ENCODE measurements at regions not wholly inside any gene's neighbourhood (a gene's known extent, or its start where the extent isn't known, plus 50 kb on each side); places are given as distances from the start of the nearest gene placed in this dataset.

DNA sequence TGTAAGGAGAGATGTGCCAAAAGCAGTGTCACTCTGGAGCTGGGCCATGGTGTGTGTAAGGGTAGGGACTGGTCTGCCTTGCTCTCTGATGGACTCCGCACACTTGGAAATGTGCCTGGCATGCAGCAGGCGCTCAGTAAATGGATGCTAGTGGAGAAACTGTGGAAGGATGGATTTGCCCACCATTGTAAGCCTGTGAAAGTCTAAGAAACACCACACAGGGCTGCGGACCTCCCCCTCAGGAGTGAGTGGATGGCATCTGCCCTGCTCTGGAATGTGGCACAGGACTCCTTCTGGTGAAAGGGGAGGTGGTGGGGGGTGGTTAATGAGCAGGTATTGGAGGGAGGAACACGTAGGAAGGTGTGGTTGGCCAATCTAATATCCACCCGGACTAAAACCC is 62.2 kb upstream of the ACAN start:
- 91 to 100% methylated on average over 4 to 5 of the region's 5 CpGs for WGBS, 2 experiments (ENCODE audit: insufficient coverage in 1 of 2, insufficient read length in 1 of 2)

DNA sequence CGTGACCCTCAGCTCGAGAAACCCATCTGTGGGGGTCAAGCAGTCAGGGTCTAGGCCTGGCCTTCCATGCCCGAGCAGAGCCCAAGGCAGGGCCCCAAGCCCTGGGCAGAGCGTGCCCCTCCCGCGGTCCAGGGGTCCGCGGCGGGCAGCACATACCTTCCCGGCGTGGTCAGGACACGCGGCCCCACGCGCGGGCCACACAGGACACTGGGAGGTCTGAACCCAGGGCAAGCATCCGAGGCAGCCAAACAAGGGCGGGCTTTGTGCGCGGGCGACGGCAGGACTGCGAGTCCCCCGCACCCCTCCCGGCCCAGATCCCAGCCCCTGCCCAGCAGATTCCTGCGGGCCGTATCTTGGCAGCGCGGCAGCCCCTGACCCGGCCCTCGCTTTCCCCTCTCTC is 61.6 kb upstream of the ACAN start:
- Mint-ChIP-seq H3K27me3 (ENCODE audit: insufficient read depth) (peaks cover 18% of the 10 kb centered on the region), H3K27ac (no peak overlapping the region), H3K4me1 (no peaks in the 10 kb centered on the region), H3K36me3 (ENCODE audit: low read depth) (no peaks in the 10 kb centered on the region), H3K4me3 (no peak overlapping the region), H3K9me3 (peaks cover 6% of the 10 kb centered on the region)
- Histone ChIP-seq H3K27me3 (ENCODE audit: control insufficient read depth, insufficient read depth, low read length, poor library complexity, severe bottlenecking) (peaks cover 3% of the 10 kb centered on the region), H3K9me3 (ENCODE audit: control insufficient read depth, low read length) (no peaks in the 10 kb centered on the region), H3K4me1 (ENCODE audit: control insufficient read depth, insufficient read depth, low read length) (no peaks in the 10 kb centered on the region), H3K27ac (ENCODE audit: low read depth, low read length) (no peak overlapping the region), H3K36me3 (ENCODE audit: control insufficient read depth, insufficient read depth, low read length) (no peaks in the 10 kb centered on the region), H3K9ac (ENCODE audit: extremely low read depth, low read length, poor library complexity, severe bottlenecking) (no peak overlapping the region), H3K4me3 (ENCODE audit: low read length) (no peak overlapping the region)
- 91 to 93% methylated on average over 15 to 31 of the region's 31 CpGs for WGBS, 2 experiments (ENCODE audit: insufficient coverage in 1 of 2, insufficient read length in 1 of 2)
- TF ChIP-seq, protein P1, sequence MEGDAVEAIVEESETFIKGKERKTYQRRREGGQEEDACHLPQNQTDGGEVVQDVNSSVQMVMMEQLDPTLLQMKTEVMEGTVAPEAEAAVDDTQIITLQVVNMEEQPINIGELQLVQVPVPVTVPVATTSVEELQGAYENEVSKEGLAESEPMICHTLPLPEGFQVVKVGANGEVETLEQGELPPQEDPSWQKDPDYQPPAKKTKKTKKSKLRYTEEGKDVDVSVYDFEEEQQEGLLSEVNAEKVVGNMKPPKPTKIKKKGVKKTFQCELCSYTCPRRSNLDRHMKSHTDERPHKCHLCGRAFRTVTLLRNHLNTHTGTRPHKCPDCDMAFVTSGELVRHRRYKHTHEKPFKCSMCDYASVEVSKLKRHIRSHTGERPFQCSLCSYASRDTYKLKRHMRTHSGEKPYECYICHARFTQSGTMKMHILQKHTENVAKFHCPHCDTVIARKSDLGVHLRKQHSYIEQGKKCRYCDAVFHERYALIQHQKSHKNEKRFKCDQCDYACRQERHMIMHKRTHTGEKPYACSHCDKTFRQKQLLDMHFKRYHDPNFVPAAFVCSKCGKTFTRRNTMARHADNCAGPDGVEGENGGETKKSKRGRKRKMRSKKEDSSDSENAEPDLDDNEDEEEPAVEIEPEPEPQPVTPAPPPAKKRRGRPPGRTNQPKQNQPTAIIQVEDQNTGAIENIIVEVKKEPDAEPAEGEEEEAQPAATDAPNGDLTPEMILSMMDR (conservative IDR thresholded peaks at IDR 0.05), result no peak
- DNase-seq, result no peak

More for the DNA sequence above, 62.2 kb upstream of the ACAN start:
- H3K27me3 Mint-ChIP-seq (ENCODE audit: insufficient read depth), result peaks cover 18% of the 10 kb centered on the region
- H3K4me1 Mint-ChIP-seq, result peaks cover 4% of the 10 kb centered on the region
- no peak overlapping the region for H3K9ac ChIP-seq (ENCODE audit: extremely low read depth, low read length, poor library complexity, severe bottlenecking)
- no peak overlapping the region for H3K27ac ChIP-seq (ENCODE audit: low read depth, low read length)
- peaks cover 5% of the 10 kb centered on the region for H3K4me1 ChIP-seq (ENCODE audit: control insufficient read depth, insufficient read depth, low read length)
- H3K4me3 Mint-ChIP-seq, result no peak overlapping the region
- H3K36me3 Mint-ChIP-seq (ENCODE audit: low read depth), result no peaks in the 10 kb centered on the region
- H3K27ac Mint-ChIP-seq, result no peak overlapping the region
- peaks cover 3% of the 10 kb centered on the region for H3K27me3 ChIP-seq (ENCODE audit: control insufficient read depth, insufficient read depth, low read length, poor library complexity, severe bottlenecking)
- H3K36me3 ChIP-seq (ENCODE audit: control insufficient read depth, insufficient read depth, low read length), result no peaks in the 10 kb centered on the region
- no peaks in the 10 kb centered on the region for H3K9me3 ChIP-seq (ENCODE audit: control insufficient read depth, low read length)
- TF ChIP-seq, protein P1 (conservative IDR thresholded peaks at IDR 0.05), result no peak
- H3K9me3 Mint-ChIP-seq, result peaks cover 6% of the 10 kb centered on the region
- no peak for DNase-seq
- H3K4me3 ChIP-seq (ENCODE audit: low read length), result no peak overlapping the region

DNA sequence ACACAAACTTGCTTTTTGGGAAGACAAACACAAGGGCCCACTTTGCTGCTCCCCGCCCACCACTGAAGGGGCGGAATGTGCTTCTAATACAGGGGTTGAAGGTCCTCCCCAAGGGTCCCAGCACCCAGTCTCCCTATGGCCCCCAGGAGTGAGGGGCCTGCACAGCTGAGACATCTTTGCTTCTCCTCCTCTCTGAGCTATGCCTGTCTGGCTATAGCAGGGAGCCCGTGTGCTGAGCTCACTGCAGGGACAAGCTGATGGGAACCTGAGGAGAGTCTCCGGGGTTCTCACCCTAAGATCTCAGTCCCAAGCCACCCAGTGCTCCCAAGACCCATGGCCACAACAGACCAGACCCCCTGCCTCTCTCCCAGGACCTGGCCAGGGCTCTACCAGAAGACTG is 61.1 kb upstream of the ACAN start:
- H3K9me3 ChIP-seq (ENCODE audit: control insufficient read depth, low read length), result no peaks in the 10 kb centered on the region
- Mint-ChIP-seq H3K27me3 (ENCODE audit: insufficient read depth) (peaks cover 14% of the 10 kb centered on the region), H3K4me3 (no peak overlapping the region), H3K27ac (no peak overlapping the region), H3K4me1 (no peaks in the 10 kb centered on the region), H3K9me3 (peaks cover 3% of the 10 kb centered on the region), H3K36me3 (ENCODE audit: low read depth) (no peaks in the 10 kb centered on the region)
- no peak overlapping the region for H3K27ac ChIP-seq (ENCODE audit: low read depth, low read length)
- H3K27me3 ChIP-seq (ENCODE audit: control insufficient read depth, insufficient read depth, low read length, poor library complexity, severe bottlenecking), result peaks cover 3% of the 10 kb centered on the region
- H3K9ac ChIP-seq (ENCODE audit: extremely low read depth, low read length, poor library complexity, severe bottlenecking), result no peak overlapping the region
- H3K4me1 ChIP-seq (ENCODE audit: control insufficient read depth, insufficient read depth, low read length), result no peaks in the 10 kb centered on the region
- no peaks in the 10 kb centered on the region for H3K36me3 ChIP-seq (ENCODE audit: control insufficient read depth, insufficient read depth, low read length)
- 91 to 97% methylated on average over 3 to 4 of the region's 4 CpGs for WGBS, 2 experiments (ENCODE audit: insufficient coverage in 1 of 2, insufficient read length in 1 of 2)
- H3K4me3 ChIP-seq (ENCODE audit: low read length), result no peak overlapping the region
- DNase-seq, result no peak
- TF ChIP-seq, protein P1 (conservative IDR thresholded peaks at IDR 0.05), result no peak
